Neuron (in vitro differentiated cells): ENCODE measurements at regions not wholly inside any gene's neighbourhood (a gene's known extent, or its start where the extent isn't known, plus 50 kb on each side); places are given as distances from the start of the nearest gene placed in this dataset.

Experiments
- H2AFZ ChIP-seq: one replicate; pipeline ENCODE4 v1.6.1; 2013; ENCODE audit warnings: low read depth, mild to moderate bottlenecking, inconsistent platforms, low read length, moderate library complexity
- H3K27me3 ChIP-seq: one replicate; pipeline ENCODE4 v1.6.1; 2013; ENCODE audit warnings: low read length; ENCODE audit not compliant: insufficient read depth
- H3K36me3 ChIP-seq: one replicate; pipeline ENCODE4 v1.6.1; 2013; ENCODE audit warnings: low read length; ENCODE audit not compliant: insufficient read depth
- H3K4me1 ChIP-seq: one replicate; pipeline ENCODE4 v1.6.1; 2013; ENCODE audit warnings: low read length; ENCODE audit not compliant: insufficient read depth
- H3K4me3 ChIP-seq: 2 replicates; pipeline ENCODE4 v1.5.1; 2013; ENCODE audit warnings: mild to moderate bottlenecking, low read length, moderate library complexity
- H3K9me3 ChIP-seq: one replicate; pipeline ENCODE4 v1.6.1; 2013; ENCODE audit warnings: low read length

GRCh38 chr19:29387586-29387985 lies 138.2 kb upstream of the VSTM2B start:
- Histone ChIP-seq H3K4me1 (no peaks in the 10 kb centered on the region), H3K27me3 (no peaks in the 10 kb centered on the region), H2AFZ (no peak overlapping the region), H3K4me3 (no peak overlapping the region), H3K9me3 (no peaks in the 10 kb centered on the region), H3K36me3 (no peaks in the 10 kb centered on the region)

- Histone ChIP-seq H3K4me3 (no peak overlapping the region), H3K9me3 (no peaks in the 10 kb centered on the region), H3K27me3 (no peaks in the 10 kb centered on the region), H3K4me1 (no peaks in the 10 kb centered on the region), H2AFZ (no peak overlapping the region), H3K36me3 (no peaks in the 10 kb centered on the region)
Observed at GRCh38 chr19:29389495-29389894, 136.3 kb upstream of the VSTM2B start.

GRCh38 chr19:29390742-29391141 lies 135.1 kb upstream of the VSTM2B start:
- no peaks in the 10 kb centered on the region for H3K36me3 ChIP-seq
- H3K9me3 ChIP-seq: no peaks in the 10 kb centered on the region
- no peaks in the 10 kb centered on the region for H3K27me3 ChIP-seq
- H3K4me3 ChIP-seq: no peak overlapping the region
- no peak overlapping the region for H2AFZ ChIP-seq
- no peaks in the 10 kb centered on the region for H3K4me1 ChIP-seq

GRCh38 chr19:29393915-29394460 lies 131.8 kb upstream of the VSTM2B start:
- H3K4me1 ChIP-seq: no peaks in the 10 kb centered on the region
- no peak overlapping the region for H3K4me3 ChIP-seq
- H3K27me3 ChIP-seq: peaks cover 5% of the 10 kb centered on the region
- H3K36me3 ChIP-seq: no peaks in the 10 kb centered on the region
- no peaks in the 10 kb centered on the region for H3K9me3 ChIP-seq
- H2AFZ ChIP-seq: no peak overlapping the region

GRCh38 chr19:29395111-29395733 lies 130.6 kb upstream of the VSTM2B start:
- Histone ChIP-seq H3K27me3 (peaks cover 5% of the 10 kb centered on the region), H3K36me3 (no peaks in the 10 kb centered on the region), H3K9me3 (no peaks in the 10 kb centered on the region), H3K4me1 (no peaks in the 10 kb centered on the region), H3K4me3 (no peak overlapping the region), H2AFZ (no peak overlapping the region)

- H2AFZ ChIP-seq: no peak overlapping the region
- H3K36me3 ChIP-seq: no peaks in the 10 kb centered on the region
- no peaks in the 10 kb centered on the region for H3K4me1 ChIP-seq
- H3K9me3 ChIP-seq: no peaks in the 10 kb centered on the region
- H3K4me3 ChIP-seq: no peak overlapping the region
- H3K27me3 ChIP-seq: peaks cover 5% of the 10 kb centered on the region
Observed at GRCh38 chr19:29395734-29396414, 129.9 kb upstream of the VSTM2B start.

GRCh38 chr19:29396925-29397324 lies 128.9 kb upstream of the VSTM2B start:
- Histone ChIP-seq H3K36me3 (no peaks in the 10 kb centered on the region), H3K9me3 (no peaks in the 10 kb centered on the region), H3K27me3 (peaks cover 5% of the 10 kb centered on the region), H3K4me1 (no peaks in the 10 kb centered on the region), H3K4me3 (no peak overlapping the region), H2AFZ (no peak overlapping the region)

GRCh38 chr19:29397748-29398147 lies 128.0 kb upstream of the VSTM2B start:
- Histone ChIP-seq H3K27me3 (peaks cover 5% of the 10 kb centered on the region), H3K36me3 (no peaks in the 10 kb centered on the region), H3K4me1 (no peaks in the 10 kb centered on the region), H2AFZ (no peak overlapping the region), H3K9me3 (no peaks in the 10 kb centered on the region), H3K4me3 (no peak overlapping the region)

GRCh38 chr19:29399804-29400203 lies 126.0 kb upstream of the VSTM2B start:
- Histone ChIP-seq H3K4me1 (peaks cover 5% of the 10 kb centered on the region), H3K27me3 (peaks cover 5% of the 10 kb centered on the region), H3K9me3 (no peaks in the 10 kb centered on the region), H2AFZ (no peak overlapping the region), H3K36me3 (no peaks in the 10 kb centered on the region), H3K4me3 (no peak overlapping the region)

- Histone ChIP-seq H3K4me3 (no peak overlapping the region), H2AFZ (no peak overlapping the region), H3K27me3 (peaks cover 5% of the 10 kb centered on the region), H3K4me1 (peaks cover 13% of the 10 kb centered on the region), H3K9me3 (no peaks in the 10 kb centered on the region), H3K36me3 (no peaks in the 10 kb centered on the region)
Observed at GRCh38 chr19:29400917-29401711, 124.7 kb upstream of the VSTM2B start.

- Histone ChIP-seq H3K4me1 (peaks cover 13% of the 10 kb centered on the region), H3K9me3 (no peaks in the 10 kb centered on the region), H3K27me3 (peaks cover 4% of the 10 kb centered on the region), H2AFZ (no peak overlapping the region), H3K4me3 (no peak overlapping the region), H3K36me3 (no peaks in the 10 kb centered on the region)
Observed at GRCh38 chr19:29401712-29402421, 123.9 kb upstream of the VSTM2B start.

- H3K4me3 ChIP-seq: no peak overlapping the region
- no peak overlapping the region for H2AFZ ChIP-seq
- H3K27me3 ChIP-seq: peaks cover 5% of the 10 kb centered on the region
- H3K36me3 ChIP-seq: no peaks in the 10 kb centered on the region
- H3K9me3 ChIP-seq: no peaks in the 10 kb centered on the region
- H3K4me1 ChIP-seq: peaks cover 13% of the 10 kb centered on the region
Observed at GRCh38 chr19:29402563-29402962, 123.2 kb upstream of the VSTM2B start.

GRCh38 chr19:29404015-29404414 lies 121.8 kb upstream of the VSTM2B start:
- Histone ChIP-seq H3K36me3 (no peaks in the 10 kb centered on the region), H3K27me3 (peaks cover 12% of the 10 kb centered on the region), H3K4me1 (peaks cover 13% of the 10 kb centered on the region), H3K4me3 (no peak overlapping the region), H2AFZ (no peak overlapping the region), H3K9me3 (no peaks in the 10 kb centered on the region)
